ENCODE measurements at regions not wholly inside any gene's neighbourhood (a gene's known extent, or its start where the extent isn't known, plus 50 kb on each side); places are given as distances from the start of the nearest gene placed in this dataset.

DNA sequence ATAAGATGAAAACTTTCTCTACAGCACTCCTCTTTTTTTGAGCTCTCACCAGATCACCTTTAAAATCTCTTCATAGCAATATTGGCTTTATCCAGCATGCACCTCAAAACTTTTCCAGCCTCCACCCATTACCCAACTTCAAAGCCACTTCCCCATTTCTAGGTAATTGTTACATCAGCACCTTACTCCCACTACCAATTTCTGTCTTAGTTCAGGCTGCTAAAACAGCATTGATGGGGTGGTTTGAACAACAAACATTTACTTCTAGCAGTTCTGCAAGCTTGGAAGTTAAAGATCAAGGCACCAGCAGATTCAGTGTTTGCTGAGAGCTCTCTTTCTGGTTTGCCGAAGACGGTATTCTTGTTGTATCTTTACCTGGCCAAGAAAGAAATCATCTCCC lies 114.0 kb upstream of the SLC39A10 start:
- H2BK12ac ChIP-seq (ENCODE audit: low read length) = no peak overlapping the region
- no peaks in the 10 kb centered on the region for H3K9me3 ChIP-seq (ENCODE audit: insufficient read depth, low read depth, low read length)
- no peak overlapping the region for H3K4me3 ChIP-seq (ENCODE audit: low read depth, low read length)
- no peaks in the 10 kb centered on the region for H3K79me2 ChIP-seq (ENCODE audit: control insufficient read depth, insufficient read depth, low read length, poor library complexity)
- WGBS (ENCODE audit: extremely low coverage, insufficient coverage, insufficient read length) = no CpG with 5 or more reads among the region's 2 CpGs
- no peak overlapping the region for H3K18ac ChIP-seq (ENCODE audit: low read length)
- no peak overlapping the region for H4K8ac ChIP-seq (ENCODE audit: low read depth, low read length)
- H3K14ac ChIP-seq (ENCODE audit: low read length) = no peak overlapping the region
- H3K27ac ChIP-seq (ENCODE audit: low read depth, low read length) = no peak overlapping the region
- H3K36me3 ChIP-seq (ENCODE audit: control insufficient read depth in 1 of 2, insufficient read depth in 2 of 2, low read length in 2 of 2) = no peaks in the 10 kb centered on the region
- H2AK5ac ChIP-seq (ENCODE audit: low read length) = no peak overlapping the region
- no peak overlapping the region for H2AFZ ChIP-seq (ENCODE audit: insufficient read depth, low read length, poor library complexity)
- no peak overlapping the region for H2BK5ac ChIP-seq (ENCODE audit: low read depth, low read length, poor library complexity)
- H3K23ac ChIP-seq (ENCODE audit: low read length) = no peak overlapping the region
- no peak overlapping the region for H3K4ac ChIP-seq (ENCODE audit: low read depth, low read length)
- no peaks in the 10 kb centered on the region for H3K27me3 ChIP-seq (ENCODE audit: insufficient read depth, low read length)
- H3K9ac ChIP-seq (ENCODE audit: low read length) = no peak overlapping the region
- no peaks in the 10 kb centered on the region for H3K4me1 ChIP-seq (ENCODE audit: control insufficient read depth in 1 of 2, insufficient read depth in 2 of 2, low read length in 2 of 2)
- H2BK120ac ChIP-seq (ENCODE audit: insufficient read depth, low read length, poor library complexity) = no peak overlapping the region
- no peak overlapping the region for H3K4me2 ChIP-seq (ENCODE audit: low read length)
- no peak for DNase-seq
- no peaks in the 10 kb centered on the region for H3K79me1 ChIP-seq (ENCODE audit: low read length)
- no peak overlapping the region for H4K91ac ChIP-seq (ENCODE audit: low read depth, low read length)
- H4K12ac ChIP-seq (ENCODE audit: low read depth, low read length) = no peak overlapping the region

GRCh38 chr2:195542067-195542466 lies 115.0 kb upstream of the SLC39A10 start:
- Histone ChIP-seq H3K79me2 (ENCODE audit: control insufficient read depth, insufficient read depth, low read length, poor library complexity) (no peaks in the 10 kb centered on the region), H3K14ac (ENCODE audit: low read length) (no peak overlapping the region), H3K9ac (ENCODE audit: low read length) (no peak overlapping the region), H3K4me3 (ENCODE audit: low read depth, low read length) (no peak overlapping the region), H4K8ac (ENCODE audit: low read depth, low read length) (no peak overlapping the region), H3K79me1 (ENCODE audit: low read length) (no peaks in the 10 kb centered on the region), H3K18ac (ENCODE audit: low read length) (no peak overlapping the region), H3K4me1 (ENCODE audit: control insufficient read depth in 1 of 2, insufficient read depth in 2 of 2, low read length in 2 of 2) (no peaks in the 10 kb centered on the region), H2BK5ac (ENCODE audit: low read depth, low read length, poor library complexity) (no peak overlapping the region), H2BK120ac (ENCODE audit: insufficient read depth, low read length, poor library complexity) (no peak overlapping the region), H2AFZ (ENCODE audit: insufficient read depth, low read length, poor library complexity) (no peak overlapping the region), H3K27me3 (ENCODE audit: insufficient read depth, low read length) (no peaks in the 10 kb centered on the region), H3K4me2 (ENCODE audit: low read length) (no peak overlapping the region), H2AK5ac (ENCODE audit: low read length) (no peak overlapping the region), H3K23ac (ENCODE audit: low read length) (no peak overlapping the region), H3K4ac (ENCODE audit: low read depth, low read length) (no peak overlapping the region), H3K27ac (ENCODE audit: low read depth, low read length) (no peak overlapping the region), H2BK12ac (ENCODE audit: low read length) (no peak overlapping the region), H4K91ac (ENCODE audit: low read depth, low read length) (no peak overlapping the region), H3K9me3 (ENCODE audit: insufficient read depth, low read depth, low read length) (no peaks in the 10 kb centered on the region), H4K12ac (ENCODE audit: low read depth, low read length) (no peak overlapping the region), H3K36me3 (ENCODE audit: control insufficient read depth in 1 of 2, insufficient read depth in 2 of 2, low read length in 2 of 2) (no peaks in the 10 kb centered on the region)
- WGBS (ENCODE audit: extremely low coverage, insufficient coverage, insufficient read length) = no CpG with 5 or more reads among the region's 4 CpGs
- no peak for DNase-seq

GRCh38 chr2:195538937-195539336 lies 118.1 kb upstream of the SLC39A10 start:
- Histone ChIP-seq H3K14ac (ENCODE audit: low read length) (no peak overlapping the region), H3K9me3 (ENCODE audit: insufficient read depth, low read depth, low read length) (no peaks in the 10 kb centered on the region), H3K4me1 (ENCODE audit: control insufficient read depth in 1 of 2, insufficient read depth in 2 of 2, low read length in 2 of 2) (peaks cover 5% of the 10 kb centered on the region in 2 experiments), H3K4me2 (ENCODE audit: low read length) (no peak overlapping the region), H3K79me2 (ENCODE audit: control insufficient read depth, insufficient read depth, low read length, poor library complexity) (no peaks in the 10 kb centered on the region), H4K8ac (ENCODE audit: low read depth, low read length) (no peak overlapping the region), H3K23ac (ENCODE audit: low read length) (no peak overlapping the region), H2BK120ac (ENCODE audit: insufficient read depth, low read length, poor library complexity) (no peak overlapping the region), H2AFZ (ENCODE audit: insufficient read depth, low read length, poor library complexity) (no peak overlapping the region), H3K79me1 (ENCODE audit: low read length) (peaks cover 2% of the 10 kb centered on the region), H3K18ac (ENCODE audit: low read length) (no peak overlapping the region), H3K9ac (ENCODE audit: low read length) (no peak overlapping the region), H4K91ac (ENCODE audit: low read depth, low read length) (no peak overlapping the region), H2BK12ac (ENCODE audit: low read length) (no peak overlapping the region), H3K27me3 (ENCODE audit: insufficient read depth, low read length) (no peaks in the 10 kb centered on the region), H2AK5ac (ENCODE audit: low read length) (no peak overlapping the region), H4K12ac (ENCODE audit: low read depth, low read length) (no peak overlapping the region), H3K4me3 (ENCODE audit: low read depth, low read length) (no peak overlapping the region), H3K27ac (ENCODE audit: low read depth, low read length) (no peak overlapping the region), H3K36me3 (ENCODE audit: control insufficient read depth in 1 of 2, insufficient read depth in 2 of 2, low read length in 2 of 2) (no peaks in the 10 kb centered on the region), H3K4ac (ENCODE audit: low read depth, low read length) (no peak overlapping the region), H2BK5ac (ENCODE audit: low read depth, low read length, poor library complexity) (no peak overlapping the region)
- DNase-seq = no peak
- WGBS (ENCODE audit: extremely low coverage, insufficient coverage, insufficient read length) = no CpG with 5 or more reads among the region's 2 CpGs

DNA sequence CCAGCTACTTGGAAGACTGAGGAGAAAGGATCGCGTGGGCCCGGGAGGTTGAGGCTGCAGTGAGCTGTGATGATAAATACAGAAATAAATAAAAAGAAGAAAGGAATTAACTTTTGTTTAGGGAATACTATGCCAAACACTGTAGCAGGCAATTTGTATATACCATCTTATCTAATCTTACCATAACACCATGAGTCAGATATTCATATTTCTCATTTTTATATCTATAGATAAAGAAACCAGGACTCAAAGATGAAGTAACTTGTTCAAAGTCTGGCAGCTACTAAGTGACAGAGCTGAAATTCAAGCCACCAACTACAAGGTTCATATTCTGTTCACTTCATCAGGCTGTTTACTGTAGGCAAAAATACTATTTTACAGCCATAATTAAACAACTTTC lies 119.2 kb upstream of the SLC39A10 start:
- H3K23ac ChIP-seq (ENCODE audit: low read length) = no peak overlapping the region
- no peak overlapping the region for H3K18ac ChIP-seq (ENCODE audit: low read length)
- no peak overlapping the region for H4K12ac ChIP-seq (ENCODE audit: low read depth, low read length)
- no peak overlapping the region for H2BK12ac ChIP-seq (ENCODE audit: low read length)
- no peaks in the 10 kb centered on the region for H3K27me3 ChIP-seq (ENCODE audit: insufficient read depth, low read length)
- no peak overlapping the region for H3K14ac ChIP-seq (ENCODE audit: low read length)
- no peaks in the 10 kb centered on the region for H3K9me3 ChIP-seq (ENCODE audit: insufficient read depth, low read depth, low read length)
- H3K4me3 ChIP-seq (ENCODE audit: low read depth, low read length) = no peak overlapping the region
- H3K4ac ChIP-seq (ENCODE audit: low read depth, low read length) = no peak overlapping the region
- no peak overlapping the region for H3K27ac ChIP-seq (ENCODE audit: low read depth, low read length)
- no peak overlapping the region for H2BK5ac ChIP-seq (ENCODE audit: low read depth, low read length, poor library complexity)
- H3K36me3 ChIP-seq (ENCODE audit: control insufficient read depth in 1 of 2, insufficient read depth in 2 of 2, low read length in 2 of 2) = no peaks in the 10 kb centered on the region
- peaks cover 2% of the 10 kb centered on the region for H3K79me1 ChIP-seq (ENCODE audit: low read length)
- H4K91ac ChIP-seq (ENCODE audit: low read depth, low read length) = no peak overlapping the region
- WGBS (ENCODE audit: extremely low coverage, insufficient coverage, insufficient read length) = no CpG with 5 or more reads among the region's 3 CpGs
- H4K8ac ChIP-seq (ENCODE audit: low read depth, low read length) = no peak overlapping the region
- H2AFZ ChIP-seq (ENCODE audit: insufficient read depth, low read length, poor library complexity) = no peak overlapping the region
- no peak overlapping the region for H3K4me2 ChIP-seq (ENCODE audit: low read length)
- H2AK5ac ChIP-seq (ENCODE audit: low read length) = no peak overlapping the region
- peak in 1 of 2 donors; percentile 24 for DNase-seq
- H3K4me1 ChIP-seq (ENCODE audit: control insufficient read depth in 1 of 2, insufficient read depth in 2 of 2, low read length in 2 of 2) = peaks cover 7% of the 10 kb centered on the region in 2 experiments
- H2BK120ac ChIP-seq (ENCODE audit: insufficient read depth, low read length, poor library complexity) = no peak overlapping the region
- H3K79me2 ChIP-seq (ENCODE audit: control insufficient read depth, insufficient read depth, low read length, poor library complexity) = no peaks in the 10 kb centered on the region
- H3K9ac ChIP-seq (ENCODE audit: low read length) = no peak overlapping the region

All from trophoblast cell (in vitro differentiated cells and primary cell).